PFSK-1 (cell line): ENCODE measurements at regions not wholly inside any gene's neighbourhood (a gene's known extent, or its start where the extent isn't known, plus 50 kb on each side); places are given as distances from the start of the nearest gene placed in this dataset.

Source experiments
- FOXP2 ChIP-seq: optimal IDR thresholded peaks from 2 replicates; pipeline ENCODE3; 2011; ENCODE audit warnings: borderline replicate concordance, control low read depth, inconsistent platforms; ENCODE audit not compliant: insufficient read depth; ENCODE audit errors: extremely low read length, extremely low read depth
- POLR2AphosphoS5 ChIP-seq: IDR thresholded peaks from 2 replicates; pipeline ENCODE4 v1.6.1; 2012; ENCODE audit warnings: low read depth, mild to moderate bottlenecking, control low read depth, low read length, moderate library complexity
- REST ChIP-seq, 2 experiments: IDR thresholded peaks; 2 replicates each; pipeline versions ENCODE4 v1.6.1 to v1.8.0; 2011 to 2012; ENCODE audit warnings: low read depth in 2 of 2, low read length in 2 of 2, control low read depth in 1 of 2, inconsistent platforms in 1 of 2, mild to moderate bottlenecking in 1 of 2, moderate library complexity in 1 of 2; ENCODE audit not compliant: insufficient read depth in 1 of 2
- SIN3A ChIP-seq: IDR thresholded peaks from 2 replicates; pipeline ENCODE4 v1.6.1; 2012; ENCODE audit warnings: mild to moderate bottlenecking, low read length, moderate library complexity, borderline replicate concordance; ENCODE audit not compliant: insufficient read depth
- TAF1 ChIP-seq: IDR thresholded peaks from 2 replicates; pipeline ENCODE4 v1.6.1; 2012; ENCODE audit warnings: low read length, control low read depth, borderline replicate concordance; ENCODE audit not compliant: insufficient read depth

GRCh38 chr21:20511216-20511880 lies 486.9 kb upstream of the NCAM2 start:
- no peak for TF ChIP-seq SIN3A
- TF ChIP-seq TAF1 = no peak
- TF ChIP-seq POLR2AphosphoS5 = no peak
- TF ChIP-seq REST (IDR thresholded peaks at IDR 0.05; ENCODE audit: insufficient read depth in 1 of 2, low read depth in 2 of 2, low read length in 2 of 2) = no peak
- no peak for TF ChIP-seq FOXP2

- TF ChIP-seq REST (IDR thresholded peaks at IDR 0.05; ENCODE audit: insufficient read depth in 1 of 2, low read depth in 2 of 2, low read length in 2 of 2) (no peak), TAF1 (no peak), POLR2AphosphoS5 (no peak), FOXP2 (no peak), SIN3A (no peak)
These were observed 482.8 kb upstream of the NCAM2 start for GRCh38 chr21:20515446-20515845.

GRCh38 chr21:20519076-20519475 lies 479.1 kb upstream of the NCAM2 start:
- TF ChIP-seq FOXP2 (no peak), POLR2AphosphoS5 (no peak), SIN3A (no peak), REST (IDR thresholded peaks at IDR 0.05; ENCODE audit: insufficient read depth in 1 of 2, low read depth in 2 of 2, low read length in 2 of 2) (no peak), TAF1 (no peak)

- TF ChIP-seq SIN3A (no peak), POLR2AphosphoS5 (no peak), FOXP2 (no peak), TAF1 (no peak), REST (IDR thresholded peaks at IDR 0.05; ENCODE audit: insufficient read depth in 1 of 2, low read depth in 2 of 2, low read length in 2 of 2) (no peak)
These were observed 475.6 kb upstream of the NCAM2 start for GRCh38 chr21:20522611-20523010.

- TF ChIP-seq FOXP2 (no peak), REST (IDR thresholded peaks at IDR 0.05; ENCODE audit: insufficient read depth in 1 of 2, low read depth in 2 of 2, low read length in 2 of 2) (no peak), SIN3A (no peak), TAF1 (no peak), POLR2AphosphoS5 (no peak)
These were observed 475.0 kb upstream of the NCAM2 start for GRCh38 chr21:20523191-20523590.
